GM19239 (cell line): ENCODE measurements at regions not wholly inside any gene's neighbourhood (a gene's known extent, or its start where the extent isn't known, plus 50 kb on each side); places are given as distances from the start of the nearest gene placed in this dataset.

Experiments
- DNase-seq: peaks from one replicate; pipeline ENCODE4 v3.0.0; 2011; ENCODE audit warnings: low spot score; ENCODE audit not compliant: insufficient read length
- FAIRE-seq: peaks from 2 replicates; lab custom pipeline; 2011; peaks lifted over from hg19 to GRCh38; lab: Jason Lieb, UNC

DNA sequence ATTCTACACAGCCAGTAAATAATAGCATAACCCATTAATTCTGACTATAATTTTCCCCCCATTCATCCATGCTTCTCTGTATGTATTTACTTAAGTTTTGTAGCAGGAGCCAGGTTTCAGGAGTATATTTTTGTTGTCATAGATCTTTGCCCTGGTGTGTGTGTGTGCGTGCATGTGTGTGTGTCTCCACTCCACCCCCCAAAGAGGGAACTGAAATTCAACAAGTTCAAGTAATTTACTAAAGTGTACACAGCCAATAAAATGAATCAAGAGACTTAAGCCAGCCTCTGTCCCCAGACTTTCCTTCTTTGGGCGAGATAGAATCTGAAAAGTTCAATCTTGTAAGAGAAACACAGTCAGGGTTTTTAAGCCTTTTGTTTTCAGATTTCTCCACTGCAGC is 792.0 kb downstream of the MED13L start:
- FAIRE-seq = no peak
- no peak for DNase-seq

DNA sequence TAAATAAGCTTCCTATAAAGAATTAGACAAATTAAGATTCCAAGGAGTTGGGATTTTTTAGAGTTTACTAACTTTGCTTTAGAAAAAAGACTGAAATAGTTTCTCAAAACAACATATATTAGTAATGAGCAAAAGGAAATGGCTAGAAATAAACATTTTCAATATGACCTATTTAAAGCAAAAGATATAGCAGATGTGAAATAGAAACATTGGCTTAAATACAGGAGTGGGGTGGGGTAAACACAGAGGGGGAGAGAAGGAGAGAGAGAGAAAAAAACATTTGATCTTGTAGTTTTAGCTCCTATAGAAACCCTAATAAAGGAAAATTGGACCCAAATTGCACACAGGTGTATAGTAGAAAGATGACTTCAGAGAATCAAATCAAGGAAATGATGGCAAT is 794.5 kb downstream of the MED13L start:
- FAIRE-seq (no peak), DNase-seq (no peak)

GRCh38 chr12:115481141-115481540 is 796.4 kb downstream of the MED13L start:
- FAIRE-seq (peak; percentile 28), DNase-seq (no peak)

DNA sequence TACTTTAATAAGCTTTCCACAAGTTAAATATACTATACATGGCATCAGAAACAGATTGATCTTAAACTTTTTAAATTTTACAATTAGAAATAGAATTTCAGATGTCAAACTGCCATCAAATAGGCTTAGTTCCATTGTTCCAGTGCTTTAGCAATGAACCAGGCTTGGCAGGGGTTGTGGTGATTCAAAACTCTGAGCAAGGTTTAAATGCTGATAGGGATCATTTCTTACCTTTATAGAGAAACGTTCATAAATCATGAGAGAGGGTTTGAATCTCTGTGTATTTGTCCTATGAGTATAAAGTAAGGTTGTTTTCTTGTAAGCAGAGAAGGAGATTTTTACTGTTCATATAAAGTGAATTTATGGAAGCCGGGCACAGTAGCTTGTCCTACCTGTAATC is 794.5 kb upstream of the TBX3 start:
- DNase-seq (no peak), FAIRE-seq (no peak)

- FAIRE-seq (no peak), DNase-seq (no peak)
Measured at GRCh38 chr12:115474539-115475353, 790.8 kb upstream of the TBX3 start.

DNA sequence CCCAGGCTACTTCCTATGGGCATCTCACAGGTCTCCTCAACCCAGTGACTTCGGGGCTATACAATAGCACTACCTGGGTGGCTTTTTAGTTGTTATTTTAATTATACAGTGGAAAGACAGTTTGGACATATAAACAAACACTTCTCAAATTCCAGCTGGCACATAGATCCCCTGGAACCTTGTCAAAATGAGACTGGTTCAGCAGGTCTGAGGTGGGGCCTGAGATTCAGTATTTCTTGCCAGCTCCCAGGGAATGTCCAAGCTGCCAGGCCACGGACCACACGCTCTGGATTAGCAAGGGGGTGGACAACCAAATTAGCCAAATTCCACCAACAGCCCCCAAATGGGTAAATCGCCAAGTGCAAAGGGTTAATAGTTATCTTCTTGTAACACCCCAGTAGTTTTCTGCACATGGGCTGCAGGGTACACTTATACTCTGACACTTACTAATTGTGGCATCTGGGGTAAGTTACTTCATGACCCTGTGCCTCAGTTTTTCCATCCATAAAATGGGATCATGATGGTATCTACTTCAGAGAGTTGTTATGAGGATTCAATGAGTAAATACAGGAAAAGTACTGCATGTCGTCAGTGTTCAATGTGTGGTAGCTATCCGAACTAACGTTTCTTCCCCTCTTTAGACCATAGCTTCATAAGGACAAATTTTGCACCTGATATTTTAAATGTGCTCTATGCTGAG is 789.4 kb upstream of the TBX3 start:
- FAIRE-seq (no peak), DNase-seq (no peak)

GRCh38 chr12:115472852-115473251 is 788.9 kb upstream of the TBX3 start:
- FAIRE-seq (no peak), DNase-seq (no peak)

- DNase-seq (no peak), FAIRE-seq (no peak)
Measured at GRCh38 chr12:115470977-115471376, 787.0 kb upstream of the TBX3 start.

DNA sequence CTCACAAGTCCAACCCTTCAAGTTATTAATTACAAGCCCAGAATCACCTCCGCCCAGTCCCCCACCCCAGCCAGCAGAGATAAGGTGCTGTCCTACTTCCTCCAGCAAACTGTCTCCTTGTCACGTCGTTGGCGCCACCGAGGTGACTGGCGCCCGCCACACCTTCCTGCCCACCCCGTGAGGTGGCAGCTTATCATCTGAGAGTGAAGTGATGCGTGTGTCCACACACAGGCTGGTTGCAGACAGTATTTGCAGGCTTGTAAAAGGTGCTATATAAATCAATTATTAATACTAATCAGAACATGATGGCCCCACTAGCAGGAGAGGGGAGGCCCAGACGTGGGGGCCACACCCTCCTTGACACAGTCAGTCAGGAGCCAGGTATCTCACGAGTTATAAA is 786.6 kb upstream of the TBX3 start:
- DNase-seq = no peak
- no peak for FAIRE-seq

GRCh38 chr12:115468087-115468510 is 784.1 kb upstream of the TBX3 start:
- no peak for DNase-seq
- no peak for FAIRE-seq

- FAIRE-seq = no peak
- no peak for DNase-seq
Measured at GRCh38 chr12:115467531-115467930, 783.6 kb upstream of the TBX3 start.

- FAIRE-seq = no peak
Measured at GRCh38 chr12:115466076-115466475, 782.1 kb upstream of the TBX3 start.

GRCh38 chr12:115464661-115465060 is 780.7 kb upstream of the TBX3 start:
- DNase-seq (no peak), FAIRE-seq (no peak)

More at GRCh38 chr12:115466076-115466475, 782.1 kb upstream of the TBX3 start:
- no peak for DNase-seq

GRCh38 chr12:115464111-115464581 is 780.2 kb upstream of the TBX3 start:
- no peak for FAIRE-seq
- DNase-seq = no peak

GRCh38 chr12:115461401-115461800 is 777.4 kb upstream of the TBX3 start:
- DNase-seq (no peak), FAIRE-seq (no peak)

- FAIRE-seq (no peak), DNase-seq (no peak)
Measured at GRCh38 chr12:115457798-115458197, 773.8 kb upstream of the TBX3 start.

DNA sequence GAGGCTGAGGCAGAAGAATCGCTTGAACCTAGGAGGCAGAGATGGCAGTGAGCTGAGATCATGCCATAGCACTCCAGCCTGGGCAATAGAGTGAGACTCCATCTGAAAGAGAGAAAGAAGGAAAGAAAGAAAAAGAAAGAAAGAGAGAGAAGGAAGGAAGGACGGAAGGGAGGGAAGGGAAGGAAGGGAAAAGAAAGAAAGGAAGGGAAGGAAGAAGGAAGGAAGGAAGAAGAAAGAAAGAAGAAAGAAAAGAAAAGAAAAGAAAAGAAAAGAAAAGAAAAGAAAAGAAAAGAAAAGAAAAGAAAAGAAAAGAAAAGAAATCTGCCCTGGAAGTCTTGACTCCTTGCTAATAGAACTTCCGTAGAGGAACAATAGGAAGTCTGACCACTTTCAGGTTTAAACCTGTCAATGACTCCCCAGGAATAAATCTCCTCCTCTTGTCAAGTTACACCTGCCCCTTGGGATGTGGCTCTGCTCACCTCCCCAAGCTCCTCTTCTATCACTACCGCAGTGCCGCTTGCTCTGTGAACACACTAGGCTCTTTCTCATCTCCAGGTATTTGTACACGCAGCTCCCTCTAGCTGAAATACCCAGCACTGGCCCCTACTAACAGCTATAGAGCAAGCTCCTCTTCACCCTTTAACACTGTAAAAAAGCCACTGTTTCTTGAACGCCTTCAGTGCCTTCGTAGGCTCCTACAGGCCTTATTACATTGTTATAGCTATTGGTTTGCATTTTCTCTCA is 773.1 kb upstream of the TBX3 start:
- no peak for FAIRE-seq
- no peak for DNase-seq

GRCh38 chr12:115455268-115455681 is 771.3 kb upstream of the TBX3 start:
- DNase-seq = no peak
- FAIRE-seq = no peak

DNA sequence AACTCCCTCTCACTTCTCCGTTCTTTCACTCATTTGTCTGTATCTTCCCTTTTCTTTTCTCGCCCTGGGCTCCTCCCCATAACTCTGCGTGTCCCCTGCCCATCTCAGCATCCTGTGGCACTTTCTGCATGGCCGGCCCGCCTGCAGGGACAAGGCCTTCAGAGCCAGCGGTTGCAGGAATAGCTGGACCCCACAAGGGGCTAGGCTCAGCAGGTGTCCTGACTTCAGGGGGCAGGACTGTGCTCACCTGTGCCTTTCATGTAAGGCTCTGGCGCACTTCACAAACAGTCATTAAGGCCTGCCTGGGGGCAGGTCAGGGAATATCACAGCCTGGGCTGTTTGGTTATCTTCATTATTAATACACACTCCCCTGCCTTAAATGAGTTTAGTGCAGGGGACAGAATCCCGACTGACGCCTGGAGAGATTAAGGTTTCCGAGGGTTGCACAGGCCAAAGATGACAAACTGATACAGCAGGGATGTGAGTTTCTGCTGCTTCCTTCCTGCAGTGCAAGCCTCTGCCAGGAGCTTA is 768.8 kb upstream of the TBX3 start:
- FAIRE-seq (no peak), DNase-seq (no peak)
